ENCODE measurements at regions not wholly inside any gene's neighbourhood (a gene's known extent, or its start where the extent isn't known, plus 50 kb on each side); places are given as distances from the start of the nearest gene placed in this dataset.

DNA sequence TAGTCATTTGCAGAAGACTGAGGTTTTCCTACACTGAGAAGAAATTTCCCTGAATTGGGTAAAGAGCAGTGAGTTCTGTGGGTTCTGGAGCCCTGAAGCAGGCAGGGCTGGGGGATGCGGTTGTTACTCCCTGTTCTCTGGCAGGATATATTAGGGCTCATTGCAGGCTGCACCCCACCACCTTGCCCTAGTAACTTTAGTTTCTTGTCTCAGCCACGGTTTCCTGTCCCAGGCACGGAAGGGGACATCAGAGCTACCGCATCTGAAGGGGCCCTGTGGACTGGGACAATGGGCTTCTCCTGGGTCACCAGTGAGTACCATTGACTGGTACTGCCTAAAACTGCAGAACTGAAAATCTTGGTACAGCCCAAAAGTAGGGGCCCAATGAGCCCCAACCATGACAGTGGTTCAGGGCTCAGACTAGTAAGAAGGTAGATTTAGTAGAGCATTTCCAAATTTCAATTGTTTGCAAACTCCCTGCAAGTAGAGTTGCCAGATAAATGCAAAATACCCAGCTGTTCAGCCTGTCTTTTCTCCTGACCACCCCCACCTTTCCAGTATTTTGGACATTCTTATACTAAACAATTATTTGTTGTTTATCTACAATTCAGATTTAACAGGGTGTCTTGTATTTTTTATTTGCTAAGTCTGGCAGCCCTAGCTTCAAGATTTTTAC is 54.5 kb upstream of the EYA2 start:
- H3K4me1 ChIP-seq = no peaks in the 10 kb centered on the region
- no peak for DNase-seq
- TF ChIP-seq, protein P1, sequence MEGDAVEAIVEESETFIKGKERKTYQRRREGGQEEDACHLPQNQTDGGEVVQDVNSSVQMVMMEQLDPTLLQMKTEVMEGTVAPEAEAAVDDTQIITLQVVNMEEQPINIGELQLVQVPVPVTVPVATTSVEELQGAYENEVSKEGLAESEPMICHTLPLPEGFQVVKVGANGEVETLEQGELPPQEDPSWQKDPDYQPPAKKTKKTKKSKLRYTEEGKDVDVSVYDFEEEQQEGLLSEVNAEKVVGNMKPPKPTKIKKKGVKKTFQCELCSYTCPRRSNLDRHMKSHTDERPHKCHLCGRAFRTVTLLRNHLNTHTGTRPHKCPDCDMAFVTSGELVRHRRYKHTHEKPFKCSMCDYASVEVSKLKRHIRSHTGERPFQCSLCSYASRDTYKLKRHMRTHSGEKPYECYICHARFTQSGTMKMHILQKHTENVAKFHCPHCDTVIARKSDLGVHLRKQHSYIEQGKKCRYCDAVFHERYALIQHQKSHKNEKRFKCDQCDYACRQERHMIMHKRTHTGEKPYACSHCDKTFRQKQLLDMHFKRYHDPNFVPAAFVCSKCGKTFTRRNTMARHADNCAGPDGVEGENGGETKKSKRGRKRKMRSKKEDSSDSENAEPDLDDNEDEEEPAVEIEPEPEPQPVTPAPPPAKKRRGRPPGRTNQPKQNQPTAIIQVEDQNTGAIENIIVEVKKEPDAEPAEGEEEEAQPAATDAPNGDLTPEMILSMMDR (IDR thresholded peaks at IDR 0.05) = no peak
- no peaks in the 10 kb centered on the region for H3K9me3 ChIP-seq
- intact Hi-C loops (cut with DNase I; ENCODE audit: low total_unique reads) = no loop called here
- H3K4me3 ChIP-seq = no peak overlapping the region
- no peak overlapping the region for H3K27ac ChIP-seq
- no peaks in the 10 kb centered on the region for H3K36me3 ChIP-seq
- peaks cover 0 to 17% of the 10 kb centered on the region in 2 donors for H3K27me3 ChIP-seq
